Left kidney (tissue), 1 donor: ENCODE measurements at regions not wholly inside any gene's neighbourhood (a gene's known extent, or its start where the extent isn't known, plus 50 kb on each side); places are given as distances from the start of the nearest gene placed in this dataset.

Experiments
- DNase-seq: peaks from one replicate; pipeline ENCODE4 v3.0.0-alpha.2; 2013

GRCh38 chr2:10985901-10986535, 74.3 kb downstream of the KCNF1 start:
- no peak for DNase-seq

GRCh38 chr2:10987439-10987838, 75.7 kb downstream of the KCNF1 start:
- DNase-seq: no peak

- no peak for DNase-seq
Measured at GRCh38 chr2:10987861-10988260, 76.1 kb downstream of the KCNF1 start.

- no peak for DNase-seq
Measured at GRCh38 chr2:10989151-10989550, 77.4 kb downstream of the KCNF1 start.

- DNase-seq: no peak
Measured at GRCh38 chr2:10989782-10990181, 78.0 kb downstream of the KCNF1 start.

- no peak for DNase-seq
Measured at GRCh38 chr2:10990561-10991111, 78.9 kb downstream of the KCNF1 start.

GRCh38 chr2:10992023-10992791, 80.5 kb downstream of the KCNF1 start:
- no peak for DNase-seq

- DNase-seq: no peak
Measured at GRCh38 chr2:10993001-10993481, 81.3 kb downstream of the KCNF1 start.

GRCh38 chr2:10995366-10995970, 83.7 kb downstream of the KCNF1 start:
- no peak for DNase-seq

- DNase-seq: no peak
Measured at GRCh38 chr2:11004199-11004598, 92.5 kb downstream of the KCNF1 start.

- no peak for DNase-seq
Measured at GRCh38 chr2:11005032-11005431, 93.3 kb downstream of the KCNF1 start.

- DNase-seq: no peak
Measured at GRCh38 chr2:11006191-11006590, 94.5 kb downstream of the KCNF1 start.

- no peak for DNase-seq
Measured at GRCh38 chr2:11007331-11008264, 95.9 kb downstream of the KCNF1 start.

- no peak for DNase-seq
Measured at GRCh38 chr2:11008773-11009172, 97.0 kb downstream of the KCNF1 start.

- no peak for DNase-seq
Measured at GRCh38 chr2:11009176-11009575, 97.4 kb downstream of the KCNF1 start.

GRCh38 chr2:11009891-11010290, 98.2 kb downstream of the KCNF1 start:
- DNase-seq: no peak

- DNase-seq: no peak
Measured at GRCh38 chr2:11011359-11011758, 99.6 kb downstream of the KCNF1 start.

- no peak for DNase-seq
Measured at GRCh38 chr2:11012131-11012693, 100.5 kb downstream of the KCNF1 start.

- no peak for DNase-seq
Measured at GRCh38 chr2:11013196-11013595, 101.5 kb downstream of the KCNF1 start.

- DNase-seq: no peak
Measured at GRCh38 chr2:11014026-11014425, 102.3 kb downstream of the KCNF1 start.

- no peak for DNase-seq
Measured at GRCh38 chr2:11016735-11017388, 105.1 kb downstream of the KCNF1 start.
